HG03097 (cell line): ENCODE measurements at regions not wholly inside any gene's neighbourhood (a gene's known extent, or its start where the extent isn't known, plus 50 kb on each side); places are given as distances from the start of the nearest gene placed in this dataset.
"Not testable (repeated sequence)": the region's sequence is repeated elsewhere in the genome, so short reads cannot be mapped to it uniquely, and the experiment has no call there.

ENCODE experiments used
- ATAC-seq: cut with Tn5 transposase; IDR thresholded peaks from one replicate; pipeline ENCODE4 v1.9.1; 2021; ENCODE audit not compliant: unreplicated experiment, low FRiP score

DNA sequence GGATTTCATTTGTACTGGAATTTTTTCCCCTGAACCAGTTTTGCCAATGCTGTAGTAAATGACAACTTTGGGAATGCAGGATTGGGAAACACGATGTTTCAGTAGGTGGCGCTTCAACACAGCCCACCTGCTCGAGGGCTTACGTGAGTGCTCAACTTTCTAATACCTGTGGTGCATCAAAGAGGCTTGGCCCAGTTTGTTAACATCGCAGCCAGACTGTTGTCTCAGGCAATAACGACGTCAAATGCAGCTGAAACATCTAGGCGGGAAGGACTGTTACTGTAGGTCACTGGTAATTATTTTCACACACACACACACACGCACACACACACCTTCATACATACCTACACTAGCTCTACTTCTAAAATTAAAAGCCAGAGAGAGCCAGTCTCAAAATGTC, 815.5 kb upstream of the SLC35B3 start:
- ATAC-seq = no peak

GRCh38 chr6:9248133-9248532, 812.8 kb upstream of the SLC35B3 start:
- ATAC-seq = no peak

GRCh38 chr6:9240861-9241260, 805.5 kb upstream of the SLC35B3 start:
- no peak for ATAC-seq

- ATAC-seq = no peak
Observed at GRCh38 chr6:9236443-9236842, 801.1 kb upstream of the SLC35B3 start.

- ATAC-seq = no peak
Observed at GRCh38 chr6:9233686-9234085, 798.3 kb upstream of the SLC35B3 start.

GRCh38 chr6:9233226-9233625, 797.9 kb upstream of the SLC35B3 start:
- ATAC-seq = no peak

GRCh38 chr6:9225441-9225871, 790.1 kb upstream of the SLC35B3 start:
- no peak for ATAC-seq

DNA sequence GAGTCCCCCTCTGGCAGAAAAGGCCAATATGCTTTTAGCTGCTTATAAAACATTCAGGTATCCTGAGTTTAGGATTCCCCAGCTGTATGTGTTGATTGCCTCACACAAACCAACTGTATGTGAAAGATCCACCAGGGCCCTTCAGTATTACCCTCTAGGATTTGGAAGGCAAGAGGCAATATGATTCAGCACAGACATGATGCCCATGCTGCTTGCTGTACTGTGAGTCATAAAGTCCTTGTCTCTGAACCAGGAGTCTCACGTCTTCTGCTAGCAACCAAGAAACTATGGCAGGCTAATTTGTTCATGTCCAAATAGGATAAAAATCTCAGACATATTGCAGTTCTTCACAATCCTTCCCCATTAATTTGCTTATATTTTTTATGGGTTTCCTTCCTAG, 789.2 kb upstream of the SLC35B3 start:
- no peak for ATAC-seq

DNA sequence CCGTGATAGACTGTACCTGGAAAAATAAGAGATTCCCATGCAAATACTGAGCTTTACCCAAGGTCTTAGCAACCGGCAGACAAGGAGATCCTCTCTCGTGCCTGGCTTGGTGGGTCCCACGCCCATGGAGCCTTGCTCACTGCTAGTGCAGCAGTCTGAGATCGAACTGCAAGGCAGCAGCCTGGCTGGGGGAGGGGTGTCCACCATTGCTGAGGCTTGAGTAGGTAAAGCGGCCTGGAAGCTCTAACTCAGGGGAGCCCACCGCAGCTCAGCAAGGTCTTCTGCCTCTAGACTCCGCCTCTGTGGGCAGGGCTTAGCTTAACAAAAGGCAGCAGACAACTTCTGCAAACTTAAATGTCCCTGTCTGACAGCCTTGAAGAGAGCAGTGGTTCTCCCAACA, 778.4 kb upstream of the SLC35B3 start:
- not testable (repeated sequence) for ATAC-seq

GRCh38 chr6:9208966-9209365, 773.6 kb upstream of the SLC35B3 start:
- ATAC-seq = no peak

- no peak for ATAC-seq
Observed at GRCh38 chr6:9205645-9206044, 770.3 kb upstream of the SLC35B3 start.

DNA sequence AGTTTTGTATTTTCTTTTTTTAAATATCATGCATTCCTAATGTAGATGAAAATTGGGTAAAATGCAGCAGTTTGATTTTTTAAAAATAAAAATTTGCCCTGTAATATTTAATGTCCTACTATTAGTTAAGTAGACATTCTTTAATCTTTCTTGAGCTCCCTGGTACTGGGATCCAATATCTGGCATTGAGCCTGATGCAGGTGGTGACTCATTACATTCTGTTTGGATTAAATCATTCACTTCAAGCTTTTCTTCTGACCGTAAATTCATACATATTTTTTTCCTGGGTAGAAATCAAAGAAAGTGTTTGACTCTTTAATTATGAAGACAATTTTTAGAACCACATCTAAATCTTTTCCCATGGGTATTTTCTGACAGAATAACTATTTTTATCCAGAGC, 768.8 kb upstream of the SLC35B3 start:
- ATAC-seq = no peak

DNA sequence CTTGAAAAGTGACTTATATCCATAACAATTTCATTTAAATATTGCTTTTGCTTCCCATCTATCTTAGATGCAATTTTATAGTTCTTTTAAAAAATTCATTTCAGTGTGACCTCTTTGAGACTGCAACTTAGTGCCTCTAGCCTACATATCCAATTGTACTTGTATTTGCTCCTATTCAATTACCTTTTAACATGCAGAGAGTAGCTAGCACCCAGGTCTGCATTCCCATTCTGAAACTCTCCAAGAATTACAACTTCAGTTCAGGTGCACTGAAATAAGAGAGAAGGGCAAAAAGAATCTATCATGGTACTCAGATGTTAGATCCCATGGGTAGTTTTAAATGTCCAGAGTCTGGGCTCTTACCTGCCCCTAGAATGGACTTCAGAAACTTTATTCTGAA, 765.4 kb upstream of the SLC35B3 start:
- ATAC-seq = no peak

- no peak for ATAC-seq
Observed at GRCh38 chr6:9197726-9198125, 762.4 kb upstream of the SLC35B3 start.

DNA sequence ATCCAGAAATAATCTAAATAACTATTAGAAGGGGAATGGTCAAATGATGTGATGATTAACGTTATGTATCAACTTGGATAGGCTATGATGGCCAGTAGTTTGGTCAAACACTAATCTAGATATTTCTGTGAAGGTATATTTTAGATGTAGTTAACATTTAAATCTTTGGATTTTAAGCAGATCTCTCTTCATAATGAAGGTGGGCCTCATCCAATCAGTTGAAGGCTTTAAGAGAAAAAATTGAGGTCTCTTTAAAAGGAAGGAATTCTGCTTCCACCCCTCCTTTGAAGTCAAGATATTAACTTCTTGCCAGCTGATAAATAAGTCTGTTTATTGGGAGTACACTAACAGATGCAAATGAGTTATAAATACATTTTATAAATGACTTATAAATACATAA, 760.0 kb upstream of the SLC35B3 start:
- ATAC-seq = no peak

GRCh38 chr6:9192405-9192909, 757.1 kb upstream of the SLC35B3 start:
- no peak for ATAC-seq

DNA sequence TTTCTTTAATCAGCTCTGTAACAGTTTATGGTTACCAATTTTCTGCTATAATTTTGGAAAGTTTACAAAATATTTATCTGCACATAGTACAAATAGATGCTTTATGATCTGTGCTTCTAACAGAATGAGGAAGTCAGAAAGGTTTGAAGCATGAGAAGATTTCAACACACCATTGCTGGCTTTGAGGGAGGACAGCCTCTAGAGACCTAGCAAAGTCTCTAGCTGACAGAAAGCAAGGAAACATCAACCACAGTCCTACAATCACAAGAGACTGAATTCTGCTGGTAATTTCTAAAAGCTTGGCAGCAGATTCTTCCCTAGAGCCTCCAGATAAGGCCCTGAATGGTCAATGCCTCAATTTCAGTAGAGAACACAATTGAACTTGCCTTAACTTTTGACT, 750.8 kb upstream of the SLC35B3 start:
- no peak for ATAC-seq

DNA sequence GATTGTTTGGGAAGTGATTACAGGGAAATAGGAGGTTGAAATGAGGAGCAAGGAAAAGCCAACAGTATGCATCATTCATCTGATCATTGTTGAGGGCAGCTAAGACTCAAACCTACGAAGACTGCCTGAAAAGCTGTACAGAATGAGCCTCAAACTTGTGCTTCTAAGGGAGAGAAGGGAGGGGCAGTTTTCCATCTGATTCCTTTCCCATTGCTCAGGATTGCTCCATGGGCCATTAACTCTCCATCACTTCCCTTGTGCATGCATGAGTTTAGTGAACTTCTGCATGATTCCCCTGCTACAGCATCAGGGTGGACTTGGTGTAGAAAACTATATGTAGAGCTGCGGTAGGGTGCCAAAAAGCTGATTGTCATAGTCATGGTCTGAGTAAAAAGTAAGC, 742.7 kb upstream of the SLC35B3 start:
- ATAC-seq = no peak

DNA sequence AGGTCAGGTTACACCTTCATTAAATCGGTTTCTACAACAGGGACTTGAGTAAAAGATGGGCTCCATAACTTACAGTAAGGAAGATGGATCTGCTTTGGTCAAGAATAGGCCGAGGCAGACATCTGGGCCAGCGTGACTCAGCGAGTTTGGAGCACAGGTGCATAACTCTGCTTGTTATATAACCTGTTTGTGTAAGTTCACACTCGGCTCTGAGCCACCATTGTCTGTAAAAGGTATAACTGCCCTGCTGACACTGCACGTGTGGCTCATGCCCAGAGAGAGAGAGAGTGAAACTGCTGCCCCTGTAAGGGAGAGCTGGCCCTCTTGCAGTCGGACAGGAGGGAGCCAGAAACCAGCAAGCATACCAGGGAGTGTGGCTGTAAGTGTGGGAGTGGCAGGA, 737.9 kb upstream of the SLC35B3 start:
- no peak for ATAC-seq

DNA sequence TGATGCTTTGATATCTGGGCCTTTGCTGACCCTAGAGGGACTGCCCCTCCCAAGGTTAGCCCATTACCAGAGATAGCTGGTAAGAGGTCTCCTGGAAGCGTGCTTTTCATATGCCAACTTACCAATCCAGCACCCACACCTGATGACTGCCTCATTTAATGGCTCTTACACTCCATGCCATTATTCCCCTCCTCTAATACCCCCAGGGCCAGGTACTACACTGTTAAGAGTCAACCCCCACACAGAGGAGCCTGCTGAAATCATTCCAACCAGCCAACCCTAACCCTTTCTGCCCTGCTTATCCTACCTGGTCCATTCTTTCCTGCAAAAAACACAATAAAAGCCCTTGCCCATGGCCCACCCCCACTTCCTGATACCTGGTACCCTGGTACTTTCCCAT, 736.8 kb upstream of the SLC35B3 start:
- ATAC-seq = no peak

DNA sequence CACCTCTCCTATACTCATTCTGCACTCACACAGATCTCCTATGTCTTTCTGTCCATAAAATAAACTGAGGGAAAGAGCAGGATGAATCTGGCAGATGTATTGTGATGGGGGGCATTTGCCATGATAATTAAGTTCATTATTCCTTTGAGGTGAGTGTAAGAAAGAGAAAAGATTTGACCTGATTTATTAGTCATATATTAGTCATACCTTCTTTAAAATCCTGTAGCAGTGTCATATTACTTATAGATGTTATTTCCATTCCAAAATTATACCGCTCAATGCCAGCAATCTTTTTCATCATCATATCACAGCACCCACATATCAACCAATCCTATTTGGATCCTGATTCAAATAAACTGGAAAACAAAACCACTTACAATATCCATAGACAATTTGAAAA, 733.3 kb upstream of the SLC35B3 start:
- ATAC-seq = no peak

DNA sequence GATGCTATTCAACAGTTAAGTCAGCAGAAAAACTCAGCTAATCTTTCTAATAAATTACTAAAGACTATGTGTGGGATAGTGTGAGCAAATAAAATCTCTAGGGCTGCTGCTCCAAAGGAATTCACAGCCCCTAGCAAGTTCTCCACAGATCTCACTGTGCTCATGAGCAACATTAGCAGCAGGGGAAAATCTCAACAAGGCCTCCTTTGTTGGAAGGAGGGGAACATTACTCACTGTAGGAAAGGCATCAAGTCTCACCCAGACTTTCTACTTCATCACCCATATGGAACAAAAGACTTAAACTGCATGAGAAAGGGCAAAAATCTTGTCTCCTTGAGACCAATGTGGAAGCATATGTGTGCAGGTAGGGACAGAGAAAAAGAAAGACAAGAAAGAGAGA, 726.4 kb upstream of the SLC35B3 start:
- ATAC-seq = no peak

DNA sequence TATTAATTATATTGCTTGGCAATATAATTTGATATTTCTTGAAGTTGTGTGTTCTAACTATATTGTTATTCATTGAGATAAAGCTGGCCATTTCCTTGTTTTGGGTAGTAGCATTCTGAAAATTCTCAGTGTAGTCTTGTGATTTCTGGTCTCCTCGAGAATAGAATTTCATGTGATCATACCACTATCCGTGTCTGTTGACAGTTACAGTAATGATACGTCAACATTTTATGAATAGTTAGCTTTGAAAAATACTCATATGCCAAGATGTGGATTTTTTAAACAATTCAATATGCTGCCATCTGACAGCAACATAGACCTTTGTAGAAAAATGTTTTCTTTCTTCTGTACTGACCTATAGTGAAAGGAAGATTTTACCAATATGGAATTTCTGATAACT, 723.7 kb upstream of the SLC35B3 start:
- ATAC-seq = no peak
